Ishikawa (cell line): ENCODE measurements at regions not wholly inside any gene's neighbourhood (a gene's known extent, or its start where the extent isn't known, plus 50 kb on each side); places are given as distances from the start of the nearest gene placed in this dataset.

ENCODE experiments used
- CEBPB ChIP-seq: IDR thresholded peaks from 2 replicates; pipeline ENCODE4 v1.6.1; 2012
- CREB1 ChIP-seq: IDR thresholded peaks from 2 replicates; pipeline ENCODE4 v1.6.1; 2012; ENCODE audit warnings: low read depth
- EGR1 ChIP-seq: IDR thresholded peaks from 2 replicates; pipeline ENCODE4 v1.6.1; 2012
- EP300 ChIP-seq: IDR thresholded peaks from 2 replicates; pipeline ENCODE4 v1.6.1; 2012; ENCODE audit warnings: borderline replicate concordance
- FOXM1 ChIP-seq: IDR thresholded peaks from 2 replicates; pipeline ENCODE4 v1.6.1; 2012; ENCODE audit warnings: low read depth, borderline replicate concordance
- MAX ChIP-seq: IDR thresholded peaks from 2 replicates; pipeline ENCODE4 v1.6.1; 2012
- NFIC ChIP-seq: IDR thresholded peaks from 2 replicates; pipeline ENCODE4 v1.6.1; 2012
- RAD21 ChIP-seq: IDR thresholded peaks from 2 replicates; pipeline ENCODE4 v1.6.1; 2012; ENCODE audit warnings: low read depth
- REST ChIP-seq: IDR thresholded peaks from 2 replicates; pipeline ENCODE4 v1.6.1; 2012; ENCODE audit warnings: low read depth, mild to moderate bottlenecking
- TAF1 ChIP-seq: IDR thresholded peaks from 2 replicates; pipeline ENCODE4 v1.6.1; 2012; ENCODE audit warnings: low read depth, mild to moderate bottlenecking
- TEAD4 ChIP-seq: IDR thresholded peaks from 2 replicates; pipeline ENCODE4 v1.6.1; 2012
- USF1 ChIP-seq: IDR thresholded peaks from 2 replicates; pipeline ENCODE4 v1.6.1; 2012
- YY1 ChIP-seq: IDR thresholded peaks from 2 replicates; pipeline ENCODE4 v1.6.1; 2012; ENCODE audit warnings: low read depth

GRCh38 chr14:76323331-76324050 lies 52.4 kb upstream of the ESRRB start:
- TF ChIP-seq USF1: no peak
- no peak for TF ChIP-seq EP300
- TF ChIP-seq MAX: no peak
- TF ChIP-seq REST: no peak
- TF ChIP-seq CEBPB: no peak
- no peak for TF ChIP-seq NFIC
- TF ChIP-seq TAF1: no peak
- no peak for TF ChIP-seq YY1
- TF ChIP-seq EGR1: no peak
- no peak for TF ChIP-seq FOXM1
- no peak for TF ChIP-seq RAD21
- no peak for TF ChIP-seq TEAD4
- no peak for TF ChIP-seq CREB1
